ENCODE measurements at regions not wholly inside any gene's neighbourhood (a gene's known extent, or its start where the extent isn't known, plus 50 kb on each side); places are given as distances from the start of the nearest gene placed in this dataset.

GRCh38 chr5:174454464-174454863 is 269.9 kb upstream of the MSX2 start:
- TF ChIP-seq CTCF (conservative IDR thresholded peaks at IDR 0.05; ENCODE audit: low read length) (no peak), EZH2phosphoT487 (IDR thresholded peaks at IDR 0.05; ENCODE audit: borderline replicate concordance) (no peak)

Measured in Loucy (cell line).